Suprapubic skin (tissue), 4 donors: ENCODE measurements at regions not wholly inside any gene's neighbourhood (a gene's known extent, or its start where the extent isn't known, plus 50 kb on each side); places are given as distances from the start of the nearest gene placed in this dataset.

Experiments used
- DNase-seq, 2 donors: peaks; one replicate each; pipeline ENCODE4 v3.0.0-alpha.2; 2019; ENCODE audit warnings: low spot score in 2 of 2
- H3K27ac ChIP-seq: fragments of 200-600 bp; sonication (generic); one replicate; pipeline ENCODE4 v1.5.1; 2019
- H3K27me3 ChIP-seq: fragments of 200-600 bp; sonication (generic); one replicate; pipeline ENCODE4 v1.5.1; 2019
- H3K36me3 ChIP-seq: fragments of 200-600 bp; sonication (generic); one replicate; pipeline ENCODE4 v1.5.1; 2019
- H3K4me1 ChIP-seq: fragments of 200-600 bp; sonication (generic); one replicate; pipeline ENCODE4 v1.5.1; 2019
- H3K4me3 ChIP-seq: fragments of 200-600 bp; sonication (generic); one replicate; pipeline ENCODE4 v1.5.1; 2019; ENCODE audit warnings: mild to moderate bottlenecking
- H3K9me3 ChIP-seq: fragments of 200-600 bp; sonication (generic); one replicate; pipeline ENCODE4 v1.5.1; 2019
- EP300 ChIP-seq: sonication (generic); formaldehyde crosslinking; IDR thresholded peaks from one replicate; pipeline ENCODE4 v1.6.1; 2017; ENCODE audit warnings: antibody characterized with exemption
- POLR2A ChIP-seq, 2 donors: fragments of 450-650 bp; IDR thresholded peaks; one replicate each; pipeline ENCODE4 v1.6.1; 2017; ENCODE audit warnings: antibody characterized with exemption in 2 of 2, mild to moderate bottlenecking in 2 of 2, moderate library complexity in 2 of 2
- POLR2AphosphoS5 ChIP-seq, 3 donors: sonication (generic); formaldehyde crosslinking; IDR thresholded peaks; one replicate each; pipeline ENCODE4 v1.6.1; 2017; ENCODE audit warnings: antibody characterized with exemption in 3 of 3
- WGBS: methylation state at CpG from one replicate; pipeline ENCODE4 v1.1.5; 2018; 5-methylcytosine and 5-hydroxymethylcytosine counted together
- TF ChIP-seq, protein P1 (sequence below), 2 donors: fragments of 200-600 bp in 1 of 2; fragments of 450-650 bp in 1 of 2; sonication (generic) in 1 of 2; IDR thresholded peaks; one replicate each; pipeline ENCODE4 v1.5.1; 2016 to 2019; ENCODE audit warnings: antibody characterized with exemption in 2 of 2, mild to moderate bottlenecking in 1 of 2, moderate library complexity in 1 of 2

DNA sequence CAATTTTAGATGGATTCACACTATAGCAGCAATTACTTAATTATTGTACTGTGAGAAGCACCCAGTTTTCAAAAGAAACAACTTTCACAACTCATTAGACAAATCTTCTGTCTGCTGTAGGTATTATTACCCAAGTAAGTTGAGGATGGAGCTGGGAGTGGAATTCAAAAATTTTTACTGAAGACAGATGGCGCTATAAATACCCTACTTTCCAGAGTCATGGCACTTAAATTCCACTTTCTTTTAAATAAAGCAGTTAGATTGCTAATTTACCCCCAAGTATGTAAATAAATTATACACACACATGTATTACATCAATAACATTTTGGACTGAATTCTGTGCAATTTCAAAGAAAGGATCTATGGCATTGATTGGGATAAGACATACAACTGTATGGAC, 166.8 kb downstream of the FTCDNL1 start:
- Histone ChIP-seq H3K27ac (no peak overlapping the region), H3K4me3 (no peak overlapping the region), H3K27me3 (no peaks in the 10 kb centered on the region), H3K4me1 (no peaks in the 10 kb centered on the region), H3K36me3 (no peaks in the 10 kb centered on the region), H3K9me3 (no peaks in the 10 kb centered on the region)
- 94% methylated on average over 1 of the region's 1 CpG for WGBS
- DNase-seq, result no peak
- TF ChIP-seq POLR2AphosphoS5 (IDR thresholded peaks at IDR 0.05) (no peak), POLR2A (IDR thresholded peaks at IDR 0.05) (no peak), EP300 (no peak)
- TF ChIP-seq, protein P1, sequence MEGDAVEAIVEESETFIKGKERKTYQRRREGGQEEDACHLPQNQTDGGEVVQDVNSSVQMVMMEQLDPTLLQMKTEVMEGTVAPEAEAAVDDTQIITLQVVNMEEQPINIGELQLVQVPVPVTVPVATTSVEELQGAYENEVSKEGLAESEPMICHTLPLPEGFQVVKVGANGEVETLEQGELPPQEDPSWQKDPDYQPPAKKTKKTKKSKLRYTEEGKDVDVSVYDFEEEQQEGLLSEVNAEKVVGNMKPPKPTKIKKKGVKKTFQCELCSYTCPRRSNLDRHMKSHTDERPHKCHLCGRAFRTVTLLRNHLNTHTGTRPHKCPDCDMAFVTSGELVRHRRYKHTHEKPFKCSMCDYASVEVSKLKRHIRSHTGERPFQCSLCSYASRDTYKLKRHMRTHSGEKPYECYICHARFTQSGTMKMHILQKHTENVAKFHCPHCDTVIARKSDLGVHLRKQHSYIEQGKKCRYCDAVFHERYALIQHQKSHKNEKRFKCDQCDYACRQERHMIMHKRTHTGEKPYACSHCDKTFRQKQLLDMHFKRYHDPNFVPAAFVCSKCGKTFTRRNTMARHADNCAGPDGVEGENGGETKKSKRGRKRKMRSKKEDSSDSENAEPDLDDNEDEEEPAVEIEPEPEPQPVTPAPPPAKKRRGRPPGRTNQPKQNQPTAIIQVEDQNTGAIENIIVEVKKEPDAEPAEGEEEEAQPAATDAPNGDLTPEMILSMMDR (IDR thresholded peaks at IDR 0.05), result no peak

- Histone ChIP-seq H3K4me3 (no peak overlapping the region), H3K9me3 (no peaks in the 10 kb centered on the region), H3K27ac (no peak overlapping the region), H3K27me3 (no peaks in the 10 kb centered on the region), H3K36me3 (no peaks in the 10 kb centered on the region), H3K4me1 (no peaks in the 10 kb centered on the region)
- 100% methylated on average over 1 of the region's 1 CpG for WGBS
- no peak for DNase-seq
- TF ChIP-seq EP300 (no peak), POLR2AphosphoS5 (IDR thresholded peaks at IDR 0.05) (no peak), POLR2A (IDR thresholded peaks at IDR 0.05) (no peak)
- TF ChIP-seq, protein P1 (IDR thresholded peaks at IDR 0.05), result no peak
Measured at GRCh38 chr2:199682001-199682400, 169.0 kb downstream of the FTCDNL1 start.

DNA sequence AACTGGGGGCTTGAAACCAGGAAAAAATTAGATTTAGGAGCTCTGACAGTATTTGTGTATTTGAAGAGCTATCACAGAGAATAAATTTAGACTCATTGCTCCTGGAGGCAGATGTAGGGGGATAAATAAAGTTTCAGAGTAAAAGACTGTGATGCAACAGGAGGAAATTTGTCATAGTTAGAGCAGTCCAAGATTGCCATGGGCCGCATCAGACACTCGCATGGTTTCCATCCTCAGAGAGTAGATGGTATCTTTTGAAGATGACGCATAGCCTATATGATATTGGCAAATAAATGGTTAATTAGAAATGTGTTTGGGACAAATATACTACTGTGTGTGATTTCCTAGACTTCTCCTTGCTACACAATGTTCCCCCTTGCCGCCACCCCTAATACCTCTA, 170.5 kb downstream of the FTCDNL1 start:
- Histone ChIP-seq H3K27me3 (no peaks in the 10 kb centered on the region), H3K4me1 (no peaks in the 10 kb centered on the region), H3K4me3 (no peak overlapping the region), H3K27ac (no peak overlapping the region), H3K9me3 (no peaks in the 10 kb centered on the region), H3K36me3 (no peaks in the 10 kb centered on the region)
- 77% methylated on average over 4 of the region's 4 CpGs for WGBS
- TF ChIP-seq, protein P1 (IDR thresholded peaks at IDR 0.05), result no peak
- TF ChIP-seq EP300, result no peak
- TF ChIP-seq POLR2A (IDR thresholded peaks at IDR 0.05), result no peak
- DNase-seq, result no peak

- no peak overlapping the region for H3K27ac ChIP-seq
- no peak for TF ChIP-seq POLR2A (IDR thresholded peaks at IDR 0.05)
- no peak for TF ChIP-seq POLR2AphosphoS5 (IDR thresholded peaks at IDR 0.05)
- TF ChIP-seq, protein P1 (IDR thresholded peaks at IDR 0.05), result no peak
- TF ChIP-seq EP300, result no peak
- H3K36me3 ChIP-seq, result no peaks in the 10 kb centered on the region
- H3K4me3 ChIP-seq, result no peak overlapping the region
- no peaks in the 10 kb centered on the region for H3K27me3 ChIP-seq
- WGBS, result 98% methylated on average over 1 of the region's 1 CpG
- DNase-seq, result no peak
- no peaks in the 10 kb centered on the region for H3K9me3 ChIP-seq
- H3K4me1 ChIP-seq, result no peaks in the 10 kb centered on the region
Measured at GRCh38 chr2:199679883-199680282, 171.1 kb downstream of the FTCDNL1 start.

DNA sequence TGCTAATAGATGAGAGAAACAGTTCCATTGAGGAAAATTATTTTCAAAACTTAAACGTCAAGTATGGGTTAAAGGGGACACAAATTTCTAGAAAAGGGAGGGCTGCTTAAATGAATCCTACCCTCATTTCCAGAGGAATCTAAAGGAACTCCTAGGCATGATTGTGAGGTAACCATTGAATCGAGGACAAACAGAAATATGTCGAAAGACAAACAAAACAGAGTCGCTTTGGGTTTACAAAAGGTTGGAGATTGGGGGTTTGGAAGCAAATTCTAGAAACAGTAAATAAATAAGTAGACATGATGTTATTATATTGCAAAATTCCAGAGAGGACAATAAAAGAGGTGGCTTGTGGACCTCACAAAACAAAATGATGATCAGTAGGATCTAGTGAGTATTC, 173.1 kb downstream of the FTCDNL1 start:
- WGBS, result 79% methylated on average over 4 of the region's 4 CpGs

More for the DNA sequence above, 173.1 kb downstream of the FTCDNL1 start:
- no peaks in the 10 kb centered on the region for H3K27me3 ChIP-seq
- H3K9me3 ChIP-seq, result no peaks in the 10 kb centered on the region
- H3K4me3 ChIP-seq, result no peak overlapping the region
- no peaks in the 10 kb centered on the region for H3K4me1 ChIP-seq
- no peak for DNase-seq
- no peaks in the 10 kb centered on the region for H3K36me3 ChIP-seq
- TF ChIP-seq POLR2A (IDR thresholded peaks at IDR 0.05) (no peak), EP300 (no peak), POLR2AphosphoS5 (IDR thresholded peaks at IDR 0.05) (no peak)
- TF ChIP-seq, protein P1 (IDR thresholded peaks at IDR 0.05), result no peak
- H3K27ac ChIP-seq, result no peak overlapping the region
